GM19467 (cell line): ENCODE measurements at regions not wholly inside any gene's neighbourhood (a gene's known extent, or its start where the extent isn't known, plus 50 kb on each side); places are given as distances from the start of the nearest gene placed in this dataset.

Source experiments
- ATAC-seq: cut with Tn5 transposase; IDR thresholded peaks from one replicate; pipeline ENCODE4 v1.9.1; 2021; ENCODE audit warnings: mild to moderate bottlenecking, moderate library complexity; ENCODE audit not compliant: unreplicated experiment

DNA sequence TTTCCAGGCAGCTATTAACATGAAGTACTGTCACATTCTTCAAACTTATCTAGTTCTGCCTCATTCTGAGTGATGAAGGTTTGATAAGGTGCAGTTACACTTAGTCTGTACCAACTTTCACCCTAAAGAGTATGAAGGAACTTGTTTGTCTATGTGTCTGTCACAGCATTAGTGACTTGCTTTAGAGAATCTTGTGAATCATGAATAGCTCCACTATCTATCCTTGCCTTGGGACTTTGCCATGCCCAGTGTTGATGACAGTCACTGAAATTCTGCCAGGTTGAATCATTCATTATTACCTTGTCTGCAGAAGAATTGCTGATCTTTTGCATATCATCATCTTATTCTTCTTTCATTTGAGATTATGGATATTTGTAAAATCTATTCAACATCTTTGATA, 50.9 kb upstream of the A1CF start:
- no peak for ATAC-seq

GRCh38 chr10:50937230-50937907, 51.9 kb upstream of the A1CF start:
- ATAC-seq: no peak

GRCh38 chr10:50941629-50942028, 56.2 kb upstream of the A1CF start:
- ATAC-seq: no peak

DNA sequence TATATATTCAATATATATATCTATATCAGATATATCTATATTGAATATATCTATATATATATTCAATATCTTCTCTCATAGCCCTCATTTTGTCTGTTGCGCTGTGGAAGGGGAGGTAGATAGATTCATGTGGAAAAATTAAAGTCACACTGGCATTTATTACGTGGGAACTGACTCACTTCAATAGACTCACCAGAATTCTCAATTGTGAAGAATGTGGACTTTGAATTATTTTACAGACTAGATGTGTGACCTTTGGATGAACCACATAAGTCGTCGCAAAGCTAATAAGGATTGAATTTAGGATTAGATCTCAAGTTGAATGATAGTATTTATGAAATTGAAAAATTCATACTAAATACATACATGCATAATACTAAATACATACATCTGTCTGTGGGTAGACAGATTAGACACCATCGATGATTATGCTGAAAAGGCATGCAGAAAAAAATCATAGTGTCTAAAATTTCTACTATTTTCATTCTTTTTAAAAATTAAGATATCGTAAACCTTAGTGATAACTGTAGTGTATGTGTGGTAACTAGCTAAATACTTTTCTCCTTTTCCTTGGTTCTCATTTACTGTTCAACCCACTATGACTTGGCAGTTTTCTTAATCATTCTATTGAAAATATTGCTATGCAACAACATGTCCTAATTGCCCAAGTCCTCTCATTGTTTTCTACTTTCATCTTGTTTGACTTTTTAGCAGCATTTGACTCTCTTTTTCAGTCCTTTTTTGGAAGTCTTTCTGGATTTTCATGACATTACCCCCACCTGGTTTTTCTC, 61.8 kb upstream of the A1CF start:
- no peak for ATAC-seq

DNA sequence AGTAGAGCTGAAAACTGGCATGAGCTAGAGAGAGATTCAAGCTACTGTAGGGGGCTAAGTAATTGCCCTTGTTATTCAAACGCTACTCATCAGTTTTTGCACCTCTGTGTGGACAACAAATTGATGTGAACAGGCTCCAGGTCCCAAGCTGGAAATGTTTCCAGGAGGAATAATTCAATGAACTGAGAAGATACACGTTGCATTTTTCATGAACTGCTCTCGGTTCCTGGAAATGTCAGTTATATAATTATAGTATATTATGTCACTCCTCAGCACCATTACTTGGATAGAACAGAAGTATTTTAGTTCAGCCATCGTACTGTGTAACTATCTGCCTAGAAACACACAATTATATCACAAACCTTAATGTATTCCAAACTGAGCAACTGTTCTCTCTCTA, 65.9 kb upstream of the A1CF start:
- no peak for ATAC-seq

DNA sequence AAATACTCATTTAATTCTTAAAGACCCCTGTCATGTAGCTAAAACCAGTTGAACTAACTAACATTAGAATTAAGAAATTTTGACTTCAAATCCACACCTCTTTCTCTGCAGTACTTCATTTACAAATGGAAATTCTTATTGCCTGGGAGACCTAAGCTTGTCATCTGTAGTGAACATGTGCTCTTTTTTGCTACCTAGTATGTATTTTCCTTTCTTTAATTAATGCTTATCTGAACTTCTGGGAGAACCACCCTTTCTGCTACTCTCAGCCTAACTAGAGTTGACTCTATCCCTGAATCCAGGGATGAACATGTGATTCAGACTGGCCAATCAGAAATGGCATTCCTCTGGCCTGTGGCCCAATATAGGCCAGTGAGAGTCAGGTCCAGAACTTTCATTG, 75.9 kb upstream of the A1CF start:
- no peak for ATAC-seq

- no peak for ATAC-seq
Measured at GRCh38 chr10:50963063-50963462, 77.6 kb upstream of the A1CF start.

DNA sequence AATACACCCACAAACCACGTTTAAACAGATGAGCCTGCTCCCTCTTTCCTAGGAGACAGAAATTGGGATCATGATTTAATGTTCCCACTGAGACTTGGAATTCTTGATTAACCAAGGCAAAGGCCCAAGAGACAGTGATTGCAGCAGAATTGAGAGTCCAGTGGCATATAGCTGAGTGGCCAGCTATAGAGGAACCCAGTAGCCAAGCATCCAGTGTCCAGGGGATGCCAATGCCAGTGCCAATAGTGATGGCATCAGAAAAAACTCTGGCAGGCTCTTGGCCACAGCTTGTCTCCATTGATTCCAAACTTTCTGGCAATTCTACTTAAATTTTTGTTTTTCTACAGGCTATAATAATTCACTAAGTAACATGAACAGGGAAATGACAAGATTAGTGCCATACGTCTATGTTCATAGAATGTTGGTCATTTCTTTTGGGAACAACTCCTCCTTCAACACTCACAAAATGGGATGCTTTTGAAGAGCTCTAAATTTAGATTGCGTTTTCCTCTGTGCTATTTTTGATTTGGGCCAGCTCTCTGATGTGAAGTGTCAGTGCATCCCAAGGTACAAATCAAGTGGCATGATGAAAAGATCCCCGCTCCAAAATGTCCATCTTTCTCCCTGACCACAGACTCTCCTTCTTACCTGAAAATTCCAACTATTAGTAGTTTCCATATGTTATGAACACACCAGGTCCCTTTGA, 83.1 kb upstream of the A1CF start:
- ATAC-seq: no peak

GRCh38 chr10:50972591-50972990, 87.2 kb upstream of the A1CF start:
- no peak for ATAC-seq

DNA sequence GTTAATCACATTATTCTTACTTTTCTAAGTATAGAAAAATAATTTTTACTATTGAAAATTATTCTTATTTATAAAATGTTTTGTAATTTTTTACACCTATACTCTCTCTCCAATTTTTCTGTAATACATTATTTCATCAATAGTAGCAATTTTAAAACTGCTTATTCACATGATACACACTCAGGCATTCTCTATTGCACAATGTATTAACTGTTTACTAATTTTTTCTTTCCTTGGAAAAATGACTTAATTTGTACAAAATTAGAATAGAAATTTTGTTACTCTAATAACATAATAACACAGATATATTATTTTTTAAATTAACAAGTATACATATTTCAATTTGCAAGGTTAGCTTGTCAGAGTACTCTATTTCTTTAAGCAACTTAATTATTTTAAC, 92.9 kb upstream of the PRKG1 start:
- ATAC-seq: no peak

- no peak for ATAC-seq
Measured at GRCh38 chr10:50981904-50982303, 92.4 kb upstream of the PRKG1 start.

GRCh38 chr10:50982989-50983388, 91.3 kb upstream of the PRKG1 start:
- ATAC-seq: no peak

DNA sequence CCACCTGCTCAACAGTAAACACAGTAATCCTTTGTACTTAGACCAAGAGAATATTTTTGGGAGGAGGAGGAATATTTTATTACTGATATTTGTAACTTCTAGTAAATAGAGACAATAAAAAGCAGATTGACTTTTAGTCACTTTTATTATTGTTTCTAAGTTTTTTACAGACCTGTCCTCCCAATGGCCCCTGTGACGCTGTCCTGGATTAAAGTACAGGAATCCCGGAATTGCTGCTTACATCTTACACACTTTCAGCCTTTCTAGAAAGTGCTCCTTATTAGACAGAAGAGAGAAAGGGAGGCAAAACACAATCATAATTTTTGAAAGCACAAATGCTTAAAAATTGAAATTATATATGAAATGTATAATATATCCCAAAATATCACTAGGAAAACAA, 86.4 kb upstream of the PRKG1 start:
- ATAC-seq: no peak

DNA sequence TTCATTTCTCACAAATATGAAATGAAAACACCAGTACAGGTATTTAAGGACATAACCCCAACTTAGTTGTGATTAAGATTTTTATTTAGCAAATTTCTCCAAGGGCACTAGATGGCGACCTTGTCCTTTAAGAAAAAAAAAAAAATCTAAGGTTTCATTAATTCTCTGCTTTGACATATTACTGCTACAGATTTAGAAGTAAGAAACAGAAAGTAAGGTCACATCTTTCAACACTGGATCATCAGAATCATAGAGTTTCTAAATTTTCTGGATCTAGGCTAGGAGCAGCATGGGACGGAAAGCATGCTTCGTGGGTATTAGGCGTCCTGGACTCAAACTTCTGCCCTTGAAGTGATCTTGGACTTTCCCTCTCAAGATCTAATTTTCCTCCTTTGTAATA, 85.5 kb upstream of the PRKG1 start:
- no peak for ATAC-seq

GRCh38 chr10:50990568-50991455, 83.5 kb upstream of the PRKG1 start:
- no peak for ATAC-seq

- ATAC-seq: no peak
Measured at GRCh38 chr10:50991456-50992355, 82.6 kb upstream of the PRKG1 start.

DNA sequence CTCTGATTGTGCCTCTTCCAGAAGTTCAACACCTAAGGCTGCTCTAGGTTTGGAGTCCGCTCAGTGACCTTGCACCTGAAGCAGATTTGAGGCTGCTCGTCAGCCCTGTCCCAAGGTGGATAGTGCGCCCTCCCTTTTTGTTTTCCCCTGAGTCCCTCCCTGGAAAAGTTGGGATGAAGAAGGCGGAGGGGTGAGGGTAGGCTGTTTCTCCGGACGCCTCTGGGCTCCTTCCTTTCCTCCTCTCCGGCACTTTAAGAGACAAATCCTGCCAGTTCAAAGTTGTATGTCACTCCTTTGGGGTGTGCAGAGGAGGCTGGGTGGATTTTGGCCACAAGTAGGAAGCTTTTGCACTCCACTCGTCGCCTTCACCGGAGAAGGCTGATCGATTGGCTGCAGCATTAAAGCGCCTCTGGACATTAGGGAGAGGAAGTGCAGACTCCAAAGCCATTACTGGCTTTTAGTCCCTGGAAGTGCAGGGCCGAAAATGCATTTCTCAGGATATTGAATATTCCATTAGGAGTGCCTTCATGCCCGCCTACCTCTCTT, 81.9 kb upstream of the PRKG1 start:
- ATAC-seq: no peak

DNA sequence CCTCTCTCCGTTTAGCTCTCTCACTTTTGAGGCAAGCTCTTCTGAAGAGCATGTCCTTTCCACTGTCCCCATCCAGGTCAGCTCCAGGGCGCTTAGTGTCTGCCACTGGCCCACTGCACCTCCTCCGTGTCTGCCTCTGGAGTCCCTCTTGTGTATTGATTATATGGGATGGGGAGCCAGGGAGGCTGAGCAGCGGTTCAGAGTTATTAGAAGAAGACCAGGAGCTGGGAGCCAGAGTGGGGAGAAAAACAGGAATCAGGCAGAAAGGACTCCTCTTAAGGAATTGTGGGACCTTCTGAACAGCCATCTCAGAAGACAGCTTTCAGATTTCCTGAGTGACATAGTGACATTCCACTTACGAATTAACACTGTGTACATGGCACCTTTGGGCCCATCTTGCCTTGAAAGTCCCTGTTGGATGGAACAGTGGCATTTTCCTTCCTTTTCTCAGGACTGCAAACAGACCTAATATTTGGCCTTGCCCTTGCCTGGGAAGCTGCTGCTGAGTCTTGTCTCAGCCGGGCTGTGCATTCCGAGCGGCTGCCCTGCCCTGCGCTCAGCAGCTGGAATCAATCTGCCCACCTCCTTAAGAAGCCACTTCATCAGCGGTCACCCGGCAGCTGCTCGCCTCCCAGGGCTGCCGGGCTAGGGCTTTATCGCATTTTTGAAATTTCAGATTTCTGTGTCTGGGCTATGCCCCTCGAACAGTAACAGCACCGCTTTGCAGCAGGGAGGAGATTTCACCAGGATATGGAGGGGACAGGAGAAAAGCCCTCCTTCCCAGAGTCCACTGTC, 81.1 kb upstream of the PRKG1 start:
- ATAC-seq: no peak

GRCh38 chr10:50993771-50994251, 80.5 kb upstream of the PRKG1 start:
- no peak for ATAC-seq
